Vagina (tissue), 2 donors: ENCODE measurements at regions not wholly inside any gene's neighbourhood (a gene's known extent, or its start where the extent isn't known, plus 50 kb on each side); places are given as distances from the start of the nearest gene placed in this dataset.

Experiments used
- DNase-seq, 2 donors: peaks; one replicate each; pipeline ENCODE4 v3.0.0-alpha.2; 2017; ENCODE audit errors: extremely low spot score in 2 of 2
- H3K27ac ChIP-seq: fragments of 200-600 bp; sonication (generic); one replicate; pipeline ENCODE4 v1.5.1; 2019
- H3K27me3 ChIP-seq: fragments of 200-600 bp; sonication (generic); one replicate; pipeline ENCODE4 v1.5.1; 2019
- H3K36me3 ChIP-seq, 2 donors: fragments of 200-600 bp; sonication (generic); one replicate each; pipeline ENCODE4 v1.5.1; 2017 to 2019
- H3K4me1 ChIP-seq: fragments of 200-600 bp; sonication (generic); one replicate; pipeline ENCODE4 v1.5.1; 2019
- H3K4me3 ChIP-seq, 2 donors: fragments of 200-600 bp; sonication (generic); 1 replicate in 1 of 2; 2 replicates in 1 of 2; pipeline ENCODE4 v1.5.1; 2016 to 2019
- H3K9me3 ChIP-seq: fragments of 200-600 bp; sonication (generic); one replicate; pipeline ENCODE4 v1.5.1; 2019
- CTCF ChIP-seq, 3 experiments: fragments of 450-650 bp in 2 of 3; fragments of 200-600 bp in 1 of 3; sonication (generic) in 1 of 3; IDR thresholded peaks; one replicate each; pipeline ENCODE4 v1.5.1; 2017 to 2019; ENCODE audit warnings: antibody characterized with exemption in 3 of 3, mild to moderate bottlenecking in 2 of 3, moderate library complexity in 2 of 3
- POLR2A ChIP-seq, 2 donors: fragments of 450-650 bp; IDR thresholded peaks; one replicate each; pipeline ENCODE4 v1.6.1; 2017; ENCODE audit warnings: antibody characterized with exemption in 2 of 2, mild to moderate bottlenecking in 2 of 2, moderate library complexity in 2 of 2
- POLR2AphosphoS5 ChIP-seq, 2 donors: sonication (generic); formaldehyde crosslinking; IDR thresholded peaks; one replicate each; pipeline ENCODE4 v1.9.0; 2017; ENCODE audit warnings: antibody characterized with exemption in 2 of 2, mild to moderate bottlenecking in 2 of 2, low read depth in 1 of 2; ENCODE audit not compliant: insufficient read depth in 1 of 2
- intact Hi-C: fragments of 100-400 bp; cut with DNase I; formaldehyde crosslinking; loops from one replicate; pipeline ENCODE4 v1.15.1; 2023

GRCh38 chr12:73235387-73235786 is 963.2 kb downstream of the TRHDE start:
- H3K4me3 ChIP-seq: no peak overlapping the region
- no peak overlapping the region for H3K27ac ChIP-seq
- H3K36me3 ChIP-seq: no peaks in the 10 kb centered on the region
- TF ChIP-seq CTCF (IDR thresholded peaks at IDR 0.05): no peak
- intact Hi-C loops: no loop called here
- no peaks in the 10 kb centered on the region for H3K4me1 ChIP-seq
- no peaks in the 10 kb centered on the region for H3K9me3 ChIP-seq
- DNase-seq: no peak
- no peaks in the 10 kb centered on the region for H3K27me3 ChIP-seq

DNA sequence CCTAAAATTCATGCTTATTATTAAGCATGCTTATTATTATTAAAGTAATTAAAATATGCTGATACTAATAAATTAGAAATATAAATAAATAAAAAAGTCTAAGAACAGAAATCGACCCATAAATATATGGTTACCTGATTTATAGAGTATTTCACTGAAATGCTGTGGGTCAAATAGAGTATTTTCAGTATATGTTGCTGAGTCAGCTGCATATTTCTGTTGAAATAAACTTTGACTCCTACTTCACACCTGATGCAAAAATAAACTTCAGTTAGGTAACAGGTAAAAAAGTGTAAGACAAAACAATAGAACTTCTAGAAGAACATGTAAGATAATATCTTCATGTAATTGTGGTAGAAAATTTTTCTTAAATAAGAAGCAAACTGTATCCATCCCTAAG is 967.9 kb downstream of the TRHDE start:
- intact Hi-C loops: no loop called here
- Histone ChIP-seq H3K9me3 (no peaks in the 10 kb centered on the region), H3K27me3 (no peaks in the 10 kb centered on the region), H3K27ac (no peak overlapping the region), H3K36me3 (no peaks in the 10 kb centered on the region), H3K4me1 (no peaks in the 10 kb centered on the region), H3K4me3 (no peak overlapping the region)
- TF ChIP-seq POLR2A (IDR thresholded peaks at IDR 0.05) (no peak), POLR2AphosphoS5 (IDR thresholded peaks at IDR 0.05; ENCODE audit: insufficient read depth in 1 of 2, low read depth in 1 of 2) (no peak), CTCF (IDR thresholded peaks at IDR 0.05) (no peak)
- no peak for DNase-seq

DNA sequence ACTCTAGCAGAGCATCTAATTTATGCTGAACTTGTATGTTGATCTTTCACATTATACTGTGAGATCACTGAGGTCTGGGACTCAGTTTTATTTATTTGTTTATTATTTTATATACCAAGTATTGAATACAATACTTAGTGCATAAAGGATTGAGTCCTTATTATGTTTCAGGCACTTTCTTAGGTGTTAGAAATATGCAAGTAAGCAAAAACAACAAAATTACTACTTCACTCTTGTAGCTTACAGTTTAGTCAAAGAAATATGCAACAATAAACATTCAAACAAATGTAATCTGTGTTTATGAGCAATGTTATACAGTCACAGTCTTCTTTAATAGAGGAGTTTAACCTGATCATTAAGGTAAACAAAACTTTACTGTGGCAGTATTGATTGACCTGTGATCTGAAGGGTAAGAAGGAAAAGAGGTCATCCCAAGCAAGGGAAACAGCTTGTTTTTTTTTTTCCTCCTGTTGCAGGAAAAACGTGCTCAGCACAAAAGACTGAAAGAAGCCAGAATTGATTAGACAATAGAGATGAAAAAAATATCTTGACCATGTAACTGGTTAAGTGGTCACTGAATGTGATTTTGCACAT is 990.7 kb downstream of the TRHDE start:
- intact Hi-C loops: no loop called here
- DNase-seq: no peak
- no peaks in the 10 kb centered on the region for H3K36me3 ChIP-seq
- H3K4me1 ChIP-seq: no peaks in the 10 kb centered on the region
- H3K4me3 ChIP-seq: no peak overlapping the region
- no peak for TF ChIP-seq CTCF (IDR thresholded peaks at IDR 0.05)
- TF ChIP-seq POLR2A (IDR thresholded peaks at IDR 0.05): no peak
- no peak for TF ChIP-seq POLR2AphosphoS5 (IDR thresholded peaks at IDR 0.05; ENCODE audit: insufficient read depth in 1 of 2, low read depth in 1 of 2)
- H3K27ac ChIP-seq: no peak overlapping the region
- H3K27me3 ChIP-seq: no peaks in the 10 kb centered on the region
- no peaks in the 10 kb centered on the region for H3K9me3 ChIP-seq

DNA sequence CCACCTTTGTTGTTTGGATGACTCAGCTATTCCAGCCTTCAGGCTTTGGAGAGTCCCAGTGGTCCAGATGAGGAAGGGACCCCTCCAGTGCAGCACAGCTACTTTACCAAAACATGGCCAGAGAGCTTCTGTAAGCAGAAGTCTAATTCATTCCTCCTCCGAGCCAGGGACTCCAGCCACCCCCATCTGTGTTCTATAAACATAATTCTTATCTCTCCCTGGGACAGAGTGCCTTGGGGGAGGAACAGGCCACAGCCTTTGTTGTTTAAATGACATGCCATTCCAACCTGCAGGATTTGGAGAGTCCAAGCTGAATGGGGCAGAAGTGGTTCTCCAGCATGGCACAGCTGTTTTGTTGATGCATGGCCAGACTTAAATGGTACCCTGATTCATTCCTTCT is 994.0 kb downstream of the TRHDE start:
- intact Hi-C loops: no loop called here
- H3K27ac ChIP-seq: no peak overlapping the region
- DNase-seq: no peak
- no peak overlapping the region for H3K4me3 ChIP-seq
- no peaks in the 10 kb centered on the region for H3K27me3 ChIP-seq
- TF ChIP-seq POLR2AphosphoS5 (IDR thresholded peaks at IDR 0.05; ENCODE audit: insufficient read depth in 1 of 2, low read depth in 1 of 2) (no peak), CTCF (IDR thresholded peaks at IDR 0.05) (no peak), POLR2A (IDR thresholded peaks at IDR 0.05) (no peak)
- no peaks in the 10 kb centered on the region for H3K4me1 ChIP-seq
- no peaks in the 10 kb centered on the region for H3K36me3 ChIP-seq
- H3K9me3 ChIP-seq: no peaks in the 10 kb centered on the region

DNA sequence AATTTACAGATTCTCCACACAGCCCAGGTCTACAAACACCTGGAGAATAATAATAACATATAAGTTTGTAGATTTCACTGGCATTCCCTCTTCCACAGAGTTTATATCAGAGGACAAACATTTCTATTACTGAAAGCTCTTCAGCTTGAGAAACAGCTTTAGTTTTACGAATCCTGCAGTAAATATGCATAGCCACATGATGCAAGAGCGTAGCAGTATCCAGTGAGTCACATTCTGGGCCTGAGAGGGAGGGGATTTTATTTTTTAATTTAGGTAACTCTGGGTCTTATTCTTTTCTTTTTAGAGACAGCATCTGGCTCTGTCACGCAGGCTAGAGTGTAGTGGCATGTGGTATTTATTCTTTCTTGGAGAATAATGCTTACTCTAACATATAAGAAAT is 1002.8 kb downstream of the TRHDE start:
- Histone ChIP-seq H3K36me3 (no peaks in the 10 kb centered on the region), H3K9me3 (no peaks in the 10 kb centered on the region), H3K4me1 (no peaks in the 10 kb centered on the region), H3K27ac (no peak overlapping the region), H3K27me3 (no peaks in the 10 kb centered on the region), H3K4me3 (no peak overlapping the region)
- no peak for TF ChIP-seq CTCF (IDR thresholded peaks at IDR 0.05)
- no peak for DNase-seq
- intact Hi-C loops: no loop called here
